OCI-LY1 (cell line): ENCODE measurements at regions not wholly inside any gene's neighbourhood (a gene's known extent, or its start where the extent isn't known, plus 50 kb on each side); places are given as distances from the start of the nearest gene placed in this dataset.

Experiments
- EZH2 ChIP-seq: fragments of 200-600 bp; sonication (generic), shearing (Covaris generic); IDR thresholded peaks from 2 replicates; pipeline ENCODE4 v1.8.0; 2017; ENCODE audit warnings: borderline replicate concordance, mixed run types, mild to moderate bottlenecking, antibody characterized with exemption, low read length, moderate library complexity, mixed read lengths
- TF ChIP-seq, protein P1 (sequence below): fragments of 200-600 bp; sonication (generic), shearing (Covaris generic); IDR thresholded peaks from 2 replicates; pipeline ENCODE4 v1.5.1; 2017; ENCODE audit warnings: mild to moderate bottlenecking, antibody characterized with exemption, low read length, moderate library complexity, mixed read lengths

DNA sequence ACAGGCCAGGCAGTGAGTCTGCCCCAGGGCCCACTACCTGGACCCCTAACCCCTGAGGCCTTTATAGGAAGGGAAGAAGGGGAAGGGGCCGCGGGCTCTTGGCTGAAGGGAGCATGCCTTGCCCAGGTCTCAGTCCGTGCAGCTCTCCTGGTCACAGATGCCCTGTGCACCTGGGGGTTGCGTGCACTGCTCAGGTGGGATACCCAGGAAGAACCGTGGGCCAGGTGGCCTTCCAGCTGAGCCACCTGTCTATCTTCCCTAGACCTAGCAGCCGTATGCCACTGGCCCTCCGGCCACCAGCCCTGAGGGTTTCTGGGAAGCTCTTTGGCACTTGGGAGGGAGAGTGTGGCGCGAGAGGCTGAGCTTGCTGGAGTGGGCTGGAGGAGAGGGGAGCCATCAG is 1178.6 kb downstream of the BRD1 start:
- TF ChIP-seq, protein P1, sequence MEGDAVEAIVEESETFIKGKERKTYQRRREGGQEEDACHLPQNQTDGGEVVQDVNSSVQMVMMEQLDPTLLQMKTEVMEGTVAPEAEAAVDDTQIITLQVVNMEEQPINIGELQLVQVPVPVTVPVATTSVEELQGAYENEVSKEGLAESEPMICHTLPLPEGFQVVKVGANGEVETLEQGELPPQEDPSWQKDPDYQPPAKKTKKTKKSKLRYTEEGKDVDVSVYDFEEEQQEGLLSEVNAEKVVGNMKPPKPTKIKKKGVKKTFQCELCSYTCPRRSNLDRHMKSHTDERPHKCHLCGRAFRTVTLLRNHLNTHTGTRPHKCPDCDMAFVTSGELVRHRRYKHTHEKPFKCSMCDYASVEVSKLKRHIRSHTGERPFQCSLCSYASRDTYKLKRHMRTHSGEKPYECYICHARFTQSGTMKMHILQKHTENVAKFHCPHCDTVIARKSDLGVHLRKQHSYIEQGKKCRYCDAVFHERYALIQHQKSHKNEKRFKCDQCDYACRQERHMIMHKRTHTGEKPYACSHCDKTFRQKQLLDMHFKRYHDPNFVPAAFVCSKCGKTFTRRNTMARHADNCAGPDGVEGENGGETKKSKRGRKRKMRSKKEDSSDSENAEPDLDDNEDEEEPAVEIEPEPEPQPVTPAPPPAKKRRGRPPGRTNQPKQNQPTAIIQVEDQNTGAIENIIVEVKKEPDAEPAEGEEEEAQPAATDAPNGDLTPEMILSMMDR = no peak
- no peak for TF ChIP-seq EZH2
